Keratinocyte (primary cell): ENCODE measurements at regions not wholly inside any gene's neighbourhood (a gene's known extent, or its start where the extent isn't known, plus 50 kb on each side); places are given as distances from the start of the nearest gene placed in this dataset.

Source experiments
- EZH2 ChIP-seq: IDR thresholded peaks from one replicate; pipeline ENCODE4 v1.6.1; 2012; ENCODE audit warnings: inconsistent platforms, mild to moderate bottlenecking, low read length, moderate library complexity
- TF ChIP-seq, protein P1 (sequence below), 3 experiments: IDR thresholded peaks in 1 of 3; conservative IDR thresholded peaks in 1 of 3; optimal IDR thresholded peaks in 1 of 3; 2 replicates in 2 of 3; 3 replicates in 1 of 3; pipeline versions ENCODE3 to v1.5.1; 2011; ENCODE audit warnings: low read length in 3 of 3, mild to moderate bottlenecking in 3 of 3, moderate library complexity in 2 of 3, control low read depth in 1 of 3, inconsistent platforms in 1 of 3; ENCODE audit not compliant: insufficient read depth in 2 of 3; ENCODE audit errors: extremely low read depth in 1 of 3

DNA sequence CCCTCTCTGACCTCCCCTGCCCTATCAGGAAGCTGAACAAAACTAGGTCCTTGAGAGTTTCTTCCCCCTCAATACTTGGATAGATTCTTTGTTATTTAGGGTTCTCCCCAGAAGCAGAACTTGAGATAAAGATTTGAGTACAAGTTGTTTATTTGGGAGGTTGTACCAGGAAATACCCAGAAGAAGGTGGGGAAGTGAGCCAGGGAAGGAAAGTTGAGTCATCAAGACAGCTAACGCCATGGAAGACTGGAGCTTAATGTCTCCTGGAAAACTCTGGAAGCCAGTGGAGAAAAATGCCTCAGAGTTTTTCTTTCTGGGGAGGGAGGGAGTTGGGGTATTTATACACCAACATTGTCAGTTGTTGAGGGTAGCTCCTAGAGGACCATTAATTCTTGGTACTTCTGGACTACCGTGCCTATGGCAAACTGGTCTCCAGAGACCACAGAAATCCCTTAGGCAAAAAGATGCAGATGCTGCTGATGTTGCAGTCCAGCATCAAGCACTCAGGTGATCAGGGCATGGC is 102.6 kb upstream of the ZFP64 start:
- TF ChIP-seq, protein P1, sequence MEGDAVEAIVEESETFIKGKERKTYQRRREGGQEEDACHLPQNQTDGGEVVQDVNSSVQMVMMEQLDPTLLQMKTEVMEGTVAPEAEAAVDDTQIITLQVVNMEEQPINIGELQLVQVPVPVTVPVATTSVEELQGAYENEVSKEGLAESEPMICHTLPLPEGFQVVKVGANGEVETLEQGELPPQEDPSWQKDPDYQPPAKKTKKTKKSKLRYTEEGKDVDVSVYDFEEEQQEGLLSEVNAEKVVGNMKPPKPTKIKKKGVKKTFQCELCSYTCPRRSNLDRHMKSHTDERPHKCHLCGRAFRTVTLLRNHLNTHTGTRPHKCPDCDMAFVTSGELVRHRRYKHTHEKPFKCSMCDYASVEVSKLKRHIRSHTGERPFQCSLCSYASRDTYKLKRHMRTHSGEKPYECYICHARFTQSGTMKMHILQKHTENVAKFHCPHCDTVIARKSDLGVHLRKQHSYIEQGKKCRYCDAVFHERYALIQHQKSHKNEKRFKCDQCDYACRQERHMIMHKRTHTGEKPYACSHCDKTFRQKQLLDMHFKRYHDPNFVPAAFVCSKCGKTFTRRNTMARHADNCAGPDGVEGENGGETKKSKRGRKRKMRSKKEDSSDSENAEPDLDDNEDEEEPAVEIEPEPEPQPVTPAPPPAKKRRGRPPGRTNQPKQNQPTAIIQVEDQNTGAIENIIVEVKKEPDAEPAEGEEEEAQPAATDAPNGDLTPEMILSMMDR (optimal IDR thresholded peaks at IDR 0.05 in 1 of 3, IDR thresholded peaks at IDR 0.05 in 1 of 3, conservative IDR thresholded peaks at IDR 0.05 in 1 of 3; ENCODE audit: extremely low read depth in 1 of 3, insufficient read depth in 2 of 3, low read length in 3 of 3) = no peak
- TF ChIP-seq EZH2 = no peak
